GM12873 (cell line): ENCODE measurements at regions not wholly inside any gene's neighbourhood (a gene's known extent, or its start where the extent isn't known, plus 50 kb on each side); places are given as distances from the start of the nearest gene placed in this dataset.

Source experiments
- TF ChIP-seq, protein P1 (sequence below): IDR thresholded peaks from 2 replicates; pipeline ENCODE4 v1.5.1; 2012; ENCODE audit warnings: low read depth, mild to moderate bottlenecking, moderate library complexity, low read length, control low read depth; ENCODE audit not compliant: insufficient read depth; ENCODE audit errors: missing control alignments

- TF ChIP-seq, protein P1, sequence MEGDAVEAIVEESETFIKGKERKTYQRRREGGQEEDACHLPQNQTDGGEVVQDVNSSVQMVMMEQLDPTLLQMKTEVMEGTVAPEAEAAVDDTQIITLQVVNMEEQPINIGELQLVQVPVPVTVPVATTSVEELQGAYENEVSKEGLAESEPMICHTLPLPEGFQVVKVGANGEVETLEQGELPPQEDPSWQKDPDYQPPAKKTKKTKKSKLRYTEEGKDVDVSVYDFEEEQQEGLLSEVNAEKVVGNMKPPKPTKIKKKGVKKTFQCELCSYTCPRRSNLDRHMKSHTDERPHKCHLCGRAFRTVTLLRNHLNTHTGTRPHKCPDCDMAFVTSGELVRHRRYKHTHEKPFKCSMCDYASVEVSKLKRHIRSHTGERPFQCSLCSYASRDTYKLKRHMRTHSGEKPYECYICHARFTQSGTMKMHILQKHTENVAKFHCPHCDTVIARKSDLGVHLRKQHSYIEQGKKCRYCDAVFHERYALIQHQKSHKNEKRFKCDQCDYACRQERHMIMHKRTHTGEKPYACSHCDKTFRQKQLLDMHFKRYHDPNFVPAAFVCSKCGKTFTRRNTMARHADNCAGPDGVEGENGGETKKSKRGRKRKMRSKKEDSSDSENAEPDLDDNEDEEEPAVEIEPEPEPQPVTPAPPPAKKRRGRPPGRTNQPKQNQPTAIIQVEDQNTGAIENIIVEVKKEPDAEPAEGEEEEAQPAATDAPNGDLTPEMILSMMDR, result no peak
Observed at GRCh38 chr5:108560581-108560980, 178.7 kb upstream of the FBXL17 start.

DNA sequence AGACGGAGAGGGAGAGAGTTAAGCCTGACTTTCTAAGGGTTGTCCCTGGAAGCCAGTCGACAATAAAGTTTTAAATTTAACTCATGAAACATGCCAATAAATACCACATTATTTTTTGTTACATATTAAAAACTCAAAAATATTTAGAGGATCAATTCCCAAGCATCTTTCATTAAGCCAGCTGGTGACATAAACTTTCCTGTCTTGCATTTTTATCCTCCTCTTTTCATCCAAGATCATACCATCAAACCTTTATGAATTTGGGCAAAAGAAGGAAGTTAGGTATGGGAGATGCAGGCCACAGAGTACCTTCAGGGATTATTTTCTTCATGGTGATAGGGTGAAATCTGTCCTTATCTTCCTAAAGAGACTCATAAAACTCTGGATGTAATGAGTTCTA is 178.3 kb upstream of the FBXL17 start:
- TF ChIP-seq, protein P1, result no peak

- TF ChIP-seq, protein P1, result no peak
Observed at GRCh38 chr5:108557686-108558085, 175.8 kb upstream of the FBXL17 start.

DNA sequence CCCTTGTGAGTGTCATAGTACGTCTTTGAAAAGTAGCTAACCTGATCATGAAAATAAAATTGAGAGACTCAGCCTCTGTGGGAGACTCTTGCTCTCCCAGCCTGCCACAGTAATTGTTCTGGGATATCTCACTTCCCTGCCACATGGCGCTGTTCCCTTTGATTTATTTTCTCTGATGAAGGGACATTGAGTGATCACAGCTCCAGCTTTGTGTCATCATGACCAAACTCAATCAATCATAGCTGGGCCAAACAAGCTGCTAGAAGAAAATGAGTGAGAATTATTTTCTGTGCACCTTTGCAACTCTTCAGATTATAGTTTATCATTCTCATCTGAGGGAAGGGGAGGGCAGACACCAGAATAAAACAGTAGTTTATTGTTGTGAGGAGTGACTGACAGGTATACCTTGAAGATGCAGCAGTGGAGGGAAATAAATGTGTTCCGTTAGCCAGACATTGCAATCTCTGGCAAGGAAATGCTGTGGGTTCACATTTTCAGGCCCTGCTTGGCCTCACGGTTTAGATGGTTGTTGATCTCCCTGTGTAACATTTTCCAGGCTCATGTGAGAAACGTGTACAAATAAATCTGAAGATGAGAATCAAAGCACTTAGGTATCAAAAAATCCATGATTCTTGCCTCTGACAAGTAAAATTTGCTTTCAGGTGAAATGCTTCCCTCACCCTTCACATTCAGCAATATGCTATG is 174.7 kb upstream of the FBXL17 start:
- TF ChIP-seq, protein P1, result no peak

GRCh38 chr5:108548684-108549596 is 167.0 kb upstream of the FBXL17 start:
- TF ChIP-seq, protein P1, result no peak

GRCh38 chr5:108546939-108547338 is 165.0 kb upstream of the FBXL17 start:
- TF ChIP-seq, protein P1, result no peak

DNA sequence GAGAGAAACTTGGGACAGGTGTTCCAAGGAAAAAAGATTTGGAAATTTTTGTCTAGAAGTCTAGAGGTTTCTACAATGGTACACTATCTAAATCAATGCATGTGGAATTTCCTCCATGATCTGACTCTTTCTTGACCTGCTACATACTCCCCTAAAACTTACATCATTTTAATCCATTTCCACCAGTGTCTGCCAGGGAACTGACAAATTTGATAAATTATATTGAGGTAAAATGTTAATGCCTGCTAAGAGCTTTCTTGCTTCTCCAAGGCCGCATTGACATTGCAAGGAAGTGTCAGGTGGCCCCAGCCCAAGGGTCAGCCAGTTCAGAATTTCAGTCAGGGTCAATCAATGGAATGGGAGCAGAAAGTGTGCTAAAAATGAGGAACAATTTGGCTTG is 163.4 kb upstream of the FBXL17 start:
- TF ChIP-seq, protein P1, result no peak
